Tongue (tissue), 1 donor: ENCODE measurements at regions not wholly inside any gene's neighbourhood (a gene's known extent, or its start where the extent isn't known, plus 50 kb on each side); places are given as distances from the start of the nearest gene placed in this dataset.

Source experiments
- DNase-seq: peaks from one replicate; pipeline ENCODE4 v3.0.0-alpha.2; 2015

DNA sequence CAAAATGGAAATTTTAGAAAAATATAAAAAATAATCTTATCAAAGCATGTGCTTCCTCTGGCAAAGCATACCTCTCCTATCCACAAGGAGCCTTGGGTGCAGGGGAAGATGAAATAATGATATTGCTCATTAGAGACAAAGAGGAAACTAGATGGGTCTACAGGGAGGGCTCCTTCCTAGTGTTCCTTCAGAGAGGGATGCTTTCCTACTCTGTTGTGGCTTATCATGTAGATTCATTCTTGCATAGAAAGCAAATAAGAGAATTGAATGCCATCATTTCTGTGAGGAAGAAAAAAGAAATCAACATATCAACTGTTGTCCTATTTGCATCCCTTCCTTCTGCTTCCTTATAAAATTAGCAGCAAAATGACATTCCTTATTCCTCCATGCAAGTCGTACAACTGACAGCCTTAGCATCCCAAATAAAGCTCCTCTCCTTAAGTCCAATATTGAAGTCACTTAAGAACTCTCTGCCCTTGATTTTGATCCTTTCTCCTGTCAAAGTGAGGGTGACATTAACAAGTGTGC is 543.9 kb upstream of the PLXNA2 start:
- DNase-seq: no peak

DNA sequence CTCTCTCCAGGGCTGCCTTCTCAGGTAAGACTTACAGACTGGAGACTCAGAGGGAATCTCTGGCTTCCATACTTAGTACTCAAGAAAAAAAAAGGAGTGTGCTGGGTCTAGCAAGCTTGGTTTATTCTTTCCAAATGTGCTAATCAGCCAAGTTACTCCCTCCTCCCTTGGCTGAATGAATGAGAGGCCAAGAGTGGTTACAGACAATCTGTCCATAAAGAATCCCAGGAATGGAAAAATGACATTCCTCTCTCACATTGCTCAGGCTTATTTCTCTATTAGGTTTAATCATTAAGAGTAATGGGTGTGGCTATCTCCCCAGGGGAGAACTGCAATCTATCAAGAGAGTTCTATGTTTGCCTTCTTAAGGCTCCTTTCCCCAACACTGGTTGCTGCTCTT is 547.3 kb upstream of the PLXNA2 start:
- DNase-seq: no peak

DNA sequence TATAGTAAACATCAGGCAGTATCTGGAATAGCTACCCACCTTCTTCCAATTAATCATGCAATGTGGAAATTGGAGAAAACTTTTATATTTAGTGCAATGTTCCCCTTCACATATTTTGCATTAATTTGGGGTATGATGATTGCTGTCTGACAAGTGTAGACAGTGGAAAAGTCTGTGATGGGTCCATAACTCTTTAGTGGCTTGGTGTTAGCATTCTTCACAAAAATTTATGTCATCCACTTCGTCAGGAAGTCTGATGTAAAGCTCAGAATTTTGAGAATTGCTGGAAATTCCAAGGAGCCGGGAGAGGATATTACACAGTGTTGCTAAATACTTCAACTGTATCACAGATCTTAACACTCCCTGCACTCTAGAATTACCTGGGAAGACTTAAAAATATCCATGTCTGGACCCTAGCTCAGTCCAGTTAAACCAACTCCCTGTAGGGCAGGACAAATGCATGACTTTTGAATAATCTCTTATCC is 549.7 kb upstream of the PLXNA2 start:
- no peak for DNase-seq

DNA sequence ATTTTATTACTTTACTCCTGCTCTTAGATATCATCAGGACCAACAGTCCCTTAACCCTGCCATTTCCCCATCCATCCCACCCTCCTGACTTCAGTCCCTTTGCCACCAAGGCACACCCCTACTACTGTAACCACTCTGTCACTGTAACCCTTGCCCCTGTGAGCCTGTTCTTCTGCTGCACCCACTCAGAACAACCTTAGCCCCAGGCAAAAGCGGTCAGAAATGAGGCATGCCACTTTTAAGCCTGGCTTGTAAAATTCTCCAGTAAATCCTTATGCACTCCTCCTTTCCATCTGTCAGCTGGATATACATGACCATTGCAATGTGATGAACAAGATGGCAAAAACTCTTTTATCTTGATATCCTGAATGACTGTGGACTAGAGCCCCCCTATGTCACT is 555.0 kb upstream of the PLXNA2 start:
- DNase-seq: no peak

DNA sequence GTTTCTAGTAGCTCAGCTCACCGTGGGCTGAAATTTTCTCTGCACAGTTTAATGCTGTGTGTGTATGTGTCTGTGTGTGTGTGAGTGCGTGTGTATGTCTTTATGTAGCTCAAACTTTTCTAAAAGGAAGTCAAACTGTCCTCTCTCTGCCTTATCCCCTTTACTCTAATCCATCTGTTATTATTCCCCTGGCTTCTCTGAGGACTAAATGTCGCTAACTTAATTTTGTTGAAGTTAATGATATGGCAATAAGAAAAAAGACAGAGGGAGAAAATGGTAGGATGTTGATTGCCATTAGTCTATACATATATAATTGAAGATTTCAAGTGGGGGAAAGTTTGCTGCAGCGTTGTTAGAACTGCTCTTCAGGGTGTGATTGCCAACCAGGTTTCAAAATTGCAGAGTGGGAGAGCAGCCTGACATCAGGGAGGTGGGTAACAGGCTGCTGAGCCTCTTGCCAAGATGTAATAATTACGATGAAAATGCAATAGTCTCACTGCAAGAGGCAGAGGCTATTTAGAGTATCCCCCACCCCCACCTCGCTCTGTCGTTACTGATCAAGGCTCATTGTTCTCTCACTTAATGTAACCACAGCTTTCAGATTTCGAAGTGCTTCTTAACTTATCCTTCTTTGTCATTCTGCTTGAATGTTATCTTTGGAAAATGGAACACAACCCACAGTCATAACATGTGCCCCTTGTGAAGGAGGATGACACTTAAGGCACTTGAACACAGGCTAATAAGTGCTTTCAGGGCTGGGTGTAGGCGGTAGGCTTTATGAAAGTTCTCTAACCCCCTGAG is 559.0 kb upstream of the PLXNA2 start:
- no peak for DNase-seq

DNA sequence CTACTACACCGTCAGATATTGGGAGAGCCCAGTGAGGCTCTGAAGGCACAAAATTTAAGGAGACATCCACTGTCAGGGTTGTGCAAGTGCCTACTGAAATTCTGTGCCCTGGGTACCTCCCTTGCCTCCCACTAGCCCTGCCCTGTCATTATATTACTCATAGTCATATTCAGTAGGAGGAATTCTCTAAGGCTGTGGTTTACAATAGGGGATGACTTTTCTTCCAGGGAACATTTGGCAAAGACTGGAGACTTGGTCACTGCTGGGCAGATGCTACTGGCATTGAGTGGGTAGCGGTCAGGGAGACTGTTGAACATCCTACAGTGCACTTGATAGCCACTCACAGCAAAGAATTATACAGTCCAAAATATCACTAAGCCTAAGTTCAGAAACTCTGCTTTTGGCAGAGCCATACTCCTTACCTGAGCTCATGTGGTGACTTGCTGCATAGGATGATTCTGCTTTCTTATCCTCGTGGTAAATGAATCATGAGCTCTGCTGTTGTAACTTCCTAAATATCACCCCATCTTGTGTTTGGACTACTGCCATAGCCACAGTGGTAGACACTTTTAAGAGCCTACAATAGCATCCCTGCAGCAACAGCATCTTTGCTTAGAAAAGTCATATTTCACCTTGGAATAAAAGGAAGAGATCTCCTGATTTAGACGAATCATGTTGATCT is 563.4 kb upstream of the PLXNA2 start:
- DNase-seq: no peak

DNA sequence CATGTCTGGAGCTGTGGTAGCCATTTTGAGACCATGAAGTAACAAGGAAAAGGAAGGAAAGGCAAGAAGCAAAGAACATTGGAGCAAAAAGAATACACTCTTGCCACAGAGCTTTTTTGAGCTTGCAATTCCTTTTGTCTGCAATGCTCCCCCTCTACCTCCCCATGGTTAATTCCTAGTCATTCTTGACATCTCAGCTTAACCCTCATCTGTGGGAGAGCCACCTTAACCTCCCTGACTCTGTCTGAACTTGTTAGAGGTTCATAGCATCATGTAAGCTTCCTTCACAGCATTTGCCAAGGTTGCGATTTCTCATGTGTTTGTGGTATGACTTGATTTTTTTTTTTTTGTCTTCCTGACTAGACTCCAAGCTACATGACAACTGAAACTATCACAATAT is 564.1 kb upstream of the PLXNA2 start:
- no peak for DNase-seq

DNA sequence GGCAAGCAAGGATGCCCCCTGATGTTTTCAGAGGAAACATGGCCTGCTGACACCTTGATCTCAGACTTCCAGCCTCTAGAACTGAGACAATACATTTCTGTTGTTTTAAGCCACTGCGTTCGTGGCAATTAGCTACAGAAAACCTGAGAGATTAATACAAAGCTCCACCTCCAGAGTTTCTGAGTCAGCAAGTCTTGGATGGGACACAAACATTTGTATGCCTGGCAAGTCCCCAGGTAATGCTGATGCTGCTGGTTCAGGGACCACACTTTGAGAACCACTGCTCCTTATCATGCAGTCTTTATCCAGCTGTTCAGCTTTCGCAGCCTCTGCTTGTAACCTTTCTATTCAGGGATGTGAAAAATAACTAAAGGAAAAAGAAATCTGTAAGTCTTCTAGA is 565.7 kb upstream of the PLXNA2 start:
- DNase-seq: no peak

DNA sequence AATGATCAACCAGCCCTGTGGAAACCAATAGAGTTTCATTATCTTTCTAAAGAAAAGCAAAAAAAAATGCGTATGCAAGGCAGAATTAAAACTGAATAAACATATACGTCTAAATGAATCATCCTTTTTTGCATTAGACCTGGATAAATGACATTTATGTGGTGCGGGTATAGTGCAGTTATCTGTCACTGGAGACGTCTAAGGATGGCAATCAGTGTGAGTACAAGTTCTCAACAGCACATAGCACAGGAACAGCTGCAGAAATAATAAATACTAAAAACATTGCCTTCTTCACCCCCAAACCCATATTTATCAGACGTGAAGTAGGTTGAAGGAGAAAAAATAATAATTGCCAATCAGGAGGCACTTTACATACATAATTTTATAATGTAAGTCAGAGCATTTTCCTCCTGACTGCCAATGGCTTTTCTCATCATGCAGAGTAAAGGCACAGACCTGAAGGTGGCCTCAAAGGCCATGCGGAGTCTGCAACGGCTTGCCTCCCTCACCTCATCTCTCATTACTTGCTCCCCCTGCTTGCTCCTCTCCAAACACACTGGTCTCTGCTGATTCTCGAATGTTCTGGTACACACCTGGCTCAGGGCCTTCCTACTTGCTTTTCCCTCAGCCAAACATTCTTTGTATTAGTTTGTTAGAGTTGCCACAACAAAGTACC is 574.7 kb upstream of the PLXNA2 start:
- DNase-seq: no peak

DNA sequence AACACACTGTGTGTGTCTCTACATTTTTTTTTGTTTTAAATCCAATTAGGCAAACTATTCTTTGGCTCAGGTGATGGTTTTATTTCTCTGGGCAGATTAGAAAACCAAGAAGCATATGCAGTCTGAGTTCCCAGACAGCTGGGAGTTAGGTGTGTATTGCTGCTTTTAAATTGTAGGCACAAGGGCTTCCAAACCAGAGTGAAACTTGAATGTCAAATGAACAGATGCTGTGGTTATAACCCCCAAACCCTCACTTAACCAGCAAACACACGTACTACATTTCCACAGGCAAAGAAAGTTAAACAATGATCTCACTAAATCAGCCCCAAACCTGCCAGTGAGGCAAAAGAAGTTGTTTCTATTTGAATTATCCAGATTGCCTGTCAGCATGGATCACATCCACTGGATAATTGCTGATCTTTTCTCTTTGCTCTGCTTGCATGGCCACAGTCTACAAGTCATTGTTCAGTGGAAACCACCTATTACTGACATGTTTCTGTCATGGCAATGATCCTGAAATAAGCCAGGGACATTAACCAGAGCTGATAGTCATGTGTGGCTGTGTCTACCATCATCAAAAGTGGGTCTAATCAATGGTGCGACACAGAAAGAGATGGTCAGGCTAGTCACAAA is 576.5 kb upstream of the PLXNA2 start:
- DNase-seq: peak; percentile 26

DNA sequence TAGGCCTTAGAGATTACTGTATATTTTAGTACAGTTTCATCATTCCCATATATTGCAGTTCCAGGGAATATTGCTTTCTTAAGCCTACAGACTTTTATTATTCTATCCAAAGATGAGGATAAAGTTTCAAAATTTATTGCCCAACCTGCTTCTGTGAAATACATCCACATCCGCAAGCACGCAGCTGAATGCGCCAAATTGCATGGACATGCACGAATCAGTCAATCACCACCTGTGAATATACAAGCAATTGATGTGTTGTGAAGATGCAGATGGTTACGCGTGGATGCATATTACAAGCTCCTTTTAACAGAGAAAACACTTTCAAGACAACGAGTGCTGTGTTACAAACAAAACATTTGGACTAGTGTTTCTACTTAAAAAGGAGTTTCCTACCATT is 577.8 kb upstream of the PLXNA2 start:
- no peak for DNase-seq

DNA sequence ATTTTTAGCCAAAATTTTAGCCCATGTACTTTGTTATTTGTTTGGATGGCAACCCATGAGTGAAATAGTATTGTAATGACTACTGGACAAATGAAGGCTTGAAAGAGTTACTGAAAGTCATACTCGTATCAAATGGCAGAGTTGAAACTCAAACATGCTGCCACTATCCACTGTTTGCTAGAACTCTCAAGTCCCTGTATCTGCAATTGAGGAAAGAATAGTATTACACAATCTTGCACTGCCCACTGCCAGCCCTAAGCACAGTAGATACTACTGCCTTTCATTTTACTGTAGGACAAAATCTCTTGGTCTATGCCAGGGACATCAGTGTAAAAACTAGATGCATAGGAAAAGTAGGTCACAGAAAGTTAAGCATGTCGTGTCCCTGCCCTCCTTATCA is 581.1 kb upstream of the PLXNA2 start:
- no peak for DNase-seq

DNA sequence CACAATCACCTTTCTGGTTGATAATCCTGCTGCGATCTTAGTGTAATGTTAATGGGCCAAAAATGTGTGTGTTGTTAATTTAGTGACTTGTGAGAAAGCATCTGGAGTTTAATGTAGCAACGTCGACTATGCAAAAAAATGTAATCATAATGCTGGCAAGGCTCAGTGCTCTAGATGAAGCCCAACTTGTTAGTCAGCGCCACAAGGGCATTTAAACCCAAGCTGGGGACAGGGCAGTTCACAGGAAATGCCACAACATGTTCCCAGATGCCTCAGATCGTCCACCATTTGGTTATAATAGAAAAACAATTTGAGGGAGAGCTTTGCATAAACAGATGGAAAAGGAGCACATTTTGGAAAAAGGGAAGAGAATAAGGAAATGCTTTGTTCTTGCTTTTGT is 585.4 kb upstream of the PLXNA2 start:
- no peak for DNase-seq

DNA sequence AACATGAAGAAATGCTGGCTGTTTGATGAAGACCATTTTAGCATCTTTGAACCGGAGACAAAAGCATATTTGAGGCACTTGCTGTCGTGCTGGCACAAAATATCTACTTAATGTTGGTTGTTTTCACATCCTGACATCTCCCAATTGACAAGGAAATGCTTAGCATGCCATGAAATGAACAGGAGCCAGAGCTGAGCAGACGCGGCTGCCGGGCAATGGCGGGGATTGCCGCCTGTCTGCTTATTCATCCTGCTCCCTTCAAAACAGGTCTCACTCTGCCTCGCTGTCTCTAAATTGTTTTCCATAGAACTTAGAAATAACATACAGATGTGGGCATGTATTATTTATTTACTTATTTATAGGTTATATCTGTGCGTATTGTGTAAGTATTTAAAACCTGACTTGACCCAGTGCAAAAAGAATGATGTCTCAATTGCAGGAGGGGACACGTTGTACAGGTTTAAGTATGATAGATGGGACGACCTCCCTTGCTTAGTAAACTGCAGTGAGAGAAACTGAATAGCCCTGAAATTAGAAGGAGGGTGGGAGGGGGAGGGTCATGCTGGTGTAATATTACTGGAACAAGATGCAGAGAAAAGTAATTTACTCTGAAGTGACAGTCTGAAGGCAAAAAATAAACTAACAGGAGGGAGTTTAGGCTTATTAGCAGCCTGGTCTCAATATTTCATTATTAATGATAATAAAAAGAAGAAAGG is 590.4 kb upstream of the PLXNA2 start:
- peak; percentile 35 for DNase-seq

DNA sequence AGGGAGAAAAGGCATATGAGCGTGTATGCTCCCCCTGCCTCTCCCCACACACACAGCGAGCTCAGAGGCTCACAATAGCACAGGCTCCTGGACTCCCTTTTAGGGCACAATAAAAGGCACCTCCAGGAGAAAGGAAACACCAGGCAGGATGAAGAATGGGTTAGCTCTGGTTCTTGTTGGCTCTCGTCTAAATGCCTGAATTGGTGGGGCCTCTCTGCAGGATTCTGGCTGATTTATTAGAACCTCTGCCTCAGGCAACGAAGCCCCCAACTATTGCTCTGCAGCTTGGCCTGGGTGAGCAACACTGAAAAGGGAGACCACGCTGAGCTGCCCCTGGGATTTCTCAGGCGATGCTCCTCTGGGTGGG is 590.9 kb upstream of the PLXNA2 start:
- no peak for DNase-seq

DNA sequence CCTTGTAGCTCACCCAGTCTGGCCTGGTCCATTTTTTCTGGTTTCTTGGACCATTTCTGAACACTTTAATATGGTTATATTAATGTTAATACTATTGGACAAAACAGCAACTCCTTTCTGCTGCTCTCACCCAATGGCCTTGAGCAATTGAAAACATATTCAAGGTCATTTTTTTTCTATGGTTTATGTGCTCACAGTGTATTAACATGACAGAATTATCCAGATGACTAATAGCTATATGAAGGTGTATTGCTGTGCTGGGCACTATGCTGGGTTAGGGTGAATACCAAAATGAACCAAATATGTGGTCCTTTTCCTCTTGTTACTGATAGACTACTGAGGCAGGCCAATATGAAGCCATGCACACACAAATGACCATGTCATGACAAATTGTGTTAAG is 591.6 kb upstream of the PLXNA2 start:
- no peak for DNase-seq

DNA sequence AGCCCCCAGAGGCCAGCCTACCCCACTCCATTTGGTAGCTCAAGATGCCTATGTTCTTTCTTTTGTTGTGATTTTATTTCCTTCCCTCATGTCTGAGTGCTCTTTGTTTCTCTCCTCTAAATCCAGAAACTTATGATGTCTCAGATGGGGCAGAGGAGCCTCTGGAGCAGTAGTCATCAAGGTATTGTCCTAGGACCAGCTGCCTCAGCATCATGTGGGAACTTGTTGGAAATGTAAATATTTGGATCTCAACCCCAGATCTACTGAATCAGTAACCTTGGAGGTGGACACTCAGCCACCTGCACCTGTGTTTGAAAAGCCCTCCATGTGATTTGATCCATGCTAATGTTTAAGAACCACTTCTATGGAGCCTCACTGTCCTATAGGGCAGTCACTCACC is 593.1 kb upstream of the PLXNA2 start:
- DNase-seq: no peak

DNA sequence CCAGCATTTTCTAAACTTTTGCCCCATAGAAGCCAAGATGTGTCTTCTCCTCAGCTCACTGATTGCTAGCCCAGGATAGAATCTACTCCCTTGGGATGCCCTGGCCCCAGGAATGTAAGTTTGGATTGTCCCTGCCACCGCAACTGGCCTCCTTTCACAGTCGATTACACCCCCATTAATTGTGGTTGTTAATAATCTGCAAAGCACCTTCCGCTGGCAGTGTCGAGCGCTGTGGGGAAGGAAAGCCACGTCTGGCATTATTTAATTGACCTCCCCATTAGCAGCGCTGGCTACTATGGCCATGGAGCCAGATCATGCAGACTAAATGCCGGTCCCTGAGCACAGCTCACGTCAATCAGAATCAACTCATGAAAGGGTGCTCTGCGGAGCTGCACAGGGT is 597.3 kb upstream of the PLXNA2 start:
- no peak for DNase-seq

DNA sequence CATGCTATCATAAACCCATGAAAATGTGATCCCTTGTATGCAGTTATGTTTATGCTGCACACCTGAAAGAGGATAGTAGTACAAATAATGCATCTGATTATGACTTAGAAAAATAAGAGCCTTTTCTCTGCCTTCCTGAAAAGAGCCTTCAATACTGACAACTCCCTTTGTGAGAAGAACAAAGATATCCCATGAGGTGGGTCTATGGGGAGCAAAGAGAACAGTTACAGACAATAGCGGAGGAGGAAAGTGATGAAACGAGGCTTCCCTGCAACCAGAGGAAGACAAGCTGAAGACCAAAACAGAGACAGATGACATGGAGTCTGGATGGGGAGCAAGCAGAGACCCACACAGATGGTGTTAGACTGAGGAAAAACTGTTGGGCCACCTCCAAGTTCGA is 598.3 kb upstream of the PLXNA2 start:
- DNase-seq: no peak

DNA sequence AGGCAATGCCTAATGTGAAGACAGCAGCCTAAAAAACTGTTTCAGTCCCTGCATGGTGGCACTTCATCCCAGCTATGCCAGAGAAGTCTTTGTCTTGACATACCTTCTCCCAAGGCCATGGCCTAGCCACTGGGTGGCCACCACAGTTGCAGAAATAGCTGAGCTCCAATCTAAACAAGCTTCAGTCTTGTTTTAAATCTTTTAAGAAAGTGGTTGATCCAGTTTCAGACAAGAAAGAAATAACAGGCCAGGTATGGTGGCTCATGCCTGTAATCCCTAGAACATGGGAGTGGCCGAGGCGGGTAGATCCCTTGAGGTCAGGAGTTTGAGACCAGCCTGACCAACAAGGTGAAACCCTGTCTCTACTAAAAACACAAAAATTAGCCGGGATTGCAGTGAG is 600.0 kb upstream of the PLXNA2 start:
- no peak for DNase-seq

DNA sequence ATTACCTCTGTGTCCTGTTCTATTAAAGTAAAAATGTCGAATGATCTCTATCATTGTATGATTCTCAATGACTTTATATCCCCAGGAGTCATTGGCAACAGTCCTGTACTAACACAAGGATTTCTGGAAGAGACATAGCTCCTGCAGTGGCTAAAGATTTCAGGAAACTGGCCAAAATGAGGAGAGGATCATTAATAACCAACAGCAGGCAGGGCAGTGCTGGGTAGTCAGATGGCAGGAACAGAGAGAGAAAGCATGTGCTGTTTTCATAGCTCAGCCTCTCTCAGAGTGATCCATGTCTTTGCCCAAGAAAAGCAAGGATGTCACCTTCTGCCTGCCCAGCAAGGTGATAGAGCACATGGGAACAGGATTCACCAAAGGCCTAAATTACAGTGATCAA is 604.7 kb upstream of the PLXNA2 start:
- DNase-seq: no peak

DNA sequence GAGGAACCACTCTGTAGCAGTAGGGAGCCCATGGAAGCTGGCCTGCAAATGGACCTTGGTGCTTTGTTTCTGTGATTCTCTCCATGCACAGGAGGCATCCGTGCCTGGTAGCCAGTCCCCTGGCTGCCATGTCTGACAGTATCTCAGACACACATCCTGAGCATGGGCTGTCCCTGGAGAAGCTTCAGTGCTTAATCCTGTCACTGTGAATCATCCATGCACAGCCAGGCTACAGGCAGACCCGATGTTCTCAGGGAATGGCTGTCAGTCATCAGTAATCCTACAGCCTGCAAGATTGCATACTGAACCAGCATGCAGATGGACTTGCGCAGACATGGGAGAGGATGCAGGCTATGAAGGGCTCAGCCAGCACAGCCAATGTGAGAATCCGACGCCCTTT is 606.3 kb upstream of the PLXNA2 start:
- DNase-seq: no peak
